Lower lobe of right lung (tissue), 2 donors: ENCODE measurements at regions not wholly inside any gene's neighbourhood (a gene's known extent, or its start where the extent isn't known, plus 50 kb on each side); places are given as distances from the start of the nearest gene placed in this dataset.
A peak's percentile ranks its signal among the peaks of the same experiment; 100 is the strongest.

Experiments used
- ATAC-seq, 2 donors: fragments of 200-7000 bp; cut with Tn5 transposase; one replicate each; pipeline ENCODE4 v1.9.1; 2020 to 2022; ENCODE audit warnings: mild to moderate bottlenecking in 2 of 2, moderate library complexity in 2 of 2
- DNase-seq: peaks from one replicate; pipeline ENCODE4 v3.0.0-alpha.2; 2020
- H3K27ac ChIP-seq: fragments of 200-600 bp; one replicate; pipeline ENCODE4 v1.8.0; 2022
- H3K27me3 ChIP-seq: fragments of 200-600 bp; one replicate; pipeline ENCODE4 v1.8.0; 2022; ENCODE audit warnings: low read depth
- H3K36me3 ChIP-seq: fragments of 200-600 bp; one replicate; pipeline ENCODE4 v1.8.0; 2022; ENCODE audit warnings: mild to moderate bottlenecking
- H3K4me1 ChIP-seq: fragments of 200-600 bp; one replicate; pipeline ENCODE4 v1.8.0; 2022
- H3K4me3 ChIP-seq: fragments of 200-600 bp; one replicate; pipeline ENCODE4 v1.8.0; 2022; ENCODE audit warnings: mild to moderate bottlenecking
- H3K9me3 ChIP-seq: fragments of 200-600 bp; one replicate; pipeline ENCODE4 v1.8.0; 2022
- CTCF ChIP-seq: fragments of 200-600 bp; IDR thresholded peaks from one replicate; pipeline ENCODE4 v1.8.0; 2022; ENCODE audit warnings: antibody characterized with exemption, mild to moderate bottlenecking
- intact Hi-C: fragments of 100-400 bp; cut with DNase I; formaldehyde crosslinking; loops from one replicate; pipeline ENCODE4 v1.11.0; 2022
- donor health status: DM: no; HTN: yes; CAD: no; lungs with severe emphysema.

- Histone ChIP-seq H3K36me3 (no peaks in the 10 kb centered on the region), H3K9me3 (no peaks in the 10 kb centered on the region), H3K4me3 (no peak overlapping the region), H3K27me3 (no peaks in the 10 kb centered on the region), H3K27ac (no peak overlapping the region), H3K4me1 (no peaks in the 10 kb centered on the region)
- TF ChIP-seq CTCF: no peak
- ATAC-seq (no peak), DNase-seq (no peak)
- intact Hi-C loops: no loop called here
These were observed 103.7 kb upstream of the RAPGEF2 start for GRCh38 chr4:158999166-158999682.

GRCh38 chr4:158999849-159000248, 103.0 kb upstream of the RAPGEF2 start:
- no peak overlapping the region for H3K27ac ChIP-seq
- H3K36me3 ChIP-seq: no peaks in the 10 kb centered on the region
- DNase-seq: no peak
- no peaks in the 10 kb centered on the region for H3K27me3 ChIP-seq
- H3K4me3 ChIP-seq: no peak overlapping the region
- intact Hi-C loops: no loop called here
- no peaks in the 10 kb centered on the region for H3K9me3 ChIP-seq
- H3K4me1 ChIP-seq: no peaks in the 10 kb centered on the region
- no peak for ATAC-seq
- TF ChIP-seq CTCF: no peak

DNA sequence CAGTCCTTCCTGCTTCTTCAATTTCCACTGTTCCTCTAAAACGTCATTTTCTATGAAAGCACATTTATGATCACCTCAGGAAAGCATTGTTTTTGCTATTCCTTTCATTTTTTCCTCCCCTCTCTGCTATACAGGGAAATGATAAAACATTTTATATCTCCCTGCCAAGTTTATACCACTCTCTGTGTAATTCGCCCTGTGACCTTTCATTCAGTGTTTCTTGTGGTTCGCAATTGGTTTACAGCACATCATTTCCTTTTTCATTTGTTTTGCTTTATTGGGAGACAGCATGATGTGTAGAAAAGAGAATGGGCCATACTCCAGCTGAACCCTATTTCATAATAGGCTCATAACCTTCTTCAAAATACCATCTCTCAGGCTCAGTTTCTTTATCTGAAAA, 99.9 kb upstream of the RAPGEF2 start:
- Histone ChIP-seq H3K4me1 (no peaks in the 10 kb centered on the region), H3K9me3 (no peaks in the 10 kb centered on the region), H3K36me3 (no peaks in the 10 kb centered on the region), H3K27me3 (no peaks in the 10 kb centered on the region), H3K4me3 (no peak overlapping the region), H3K27ac (no peak overlapping the region)
- intact Hi-C loops: no loop called here
- DNase-seq: no peak
- TF ChIP-seq CTCF: no peak
- ATAC-seq: no peak

DNA sequence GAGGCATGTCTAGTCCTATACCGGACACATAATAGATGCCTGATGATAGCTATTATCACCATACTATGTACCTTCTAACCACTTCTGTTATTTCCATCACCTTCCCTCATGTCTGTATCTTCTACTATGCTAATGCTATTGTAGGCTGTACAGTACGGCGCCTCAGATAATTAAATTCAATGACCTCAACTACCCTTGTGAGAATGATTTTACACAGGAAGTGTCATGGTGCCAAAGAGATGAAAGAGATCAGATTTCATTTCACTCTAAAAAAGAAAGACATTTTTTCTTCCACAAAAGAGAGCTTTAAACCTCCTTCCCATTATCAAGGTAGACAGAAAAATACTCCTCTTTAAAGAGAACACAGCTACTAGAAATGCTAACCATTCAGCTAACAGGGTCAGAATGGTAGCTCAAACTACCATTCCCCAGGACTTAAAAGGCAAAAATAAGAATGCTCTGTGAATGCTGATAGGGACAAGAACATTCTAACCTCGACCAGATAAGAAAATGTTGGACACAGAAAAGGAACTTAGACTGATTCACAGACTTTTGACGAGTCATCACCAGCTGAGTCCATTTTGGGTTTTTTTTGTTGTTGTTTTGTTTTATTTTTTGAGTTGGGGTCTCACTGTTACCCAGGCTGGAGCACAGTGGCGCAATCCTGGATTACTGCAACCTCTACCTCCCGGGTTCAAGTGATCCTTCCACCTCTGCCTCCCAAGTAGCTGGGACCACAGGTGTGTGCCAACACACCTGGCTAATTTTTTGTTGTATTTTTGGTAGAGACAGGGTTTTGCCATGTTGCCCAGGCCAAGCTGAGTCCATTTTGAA, 99.2 kb upstream of the RAPGEF2 start:
- no peak for ATAC-seq
- no peaks in the 10 kb centered on the region for H3K4me1 ChIP-seq
- no peaks in the 10 kb centered on the region for H3K27me3 ChIP-seq
- DNase-seq: no peak
- no peak overlapping the region for H3K4me3 ChIP-seq
- no peak for TF ChIP-seq CTCF
- H3K36me3 ChIP-seq: no peaks in the 10 kb centered on the region
- intact Hi-C loops: no loop called here
- no peaks in the 10 kb centered on the region for H3K9me3 ChIP-seq
- H3K27ac ChIP-seq: no peak overlapping the region

GRCh38 chr4:159006202-159006601, 96.7 kb upstream of the RAPGEF2 start:
- peak; percentile 62 to 65 for ATAC-seq

More at GRCh38 chr4:159006202-159006601, 96.7 kb upstream of the RAPGEF2 start:
- Histone ChIP-seq H3K27ac (no peak overlapping the region), H3K4me3 (no peak overlapping the region), H3K4me1 (peaks cover 20% of the 10 kb centered on the region), H3K27me3 (no peaks in the 10 kb centered on the region), H3K9me3 (no peaks in the 10 kb centered on the region), H3K36me3 (no peaks in the 10 kb centered on the region)
- TF ChIP-seq CTCF: no peak
- intact Hi-C loops: no loop called here
- no peak for DNase-seq
